ENCODE measurements at regions not wholly inside any gene's neighbourhood (a gene's known extent, or its start where the extent isn't known, plus 50 kb on each side); places are given as distances from the start of the nearest gene placed in this dataset.

DNA sequence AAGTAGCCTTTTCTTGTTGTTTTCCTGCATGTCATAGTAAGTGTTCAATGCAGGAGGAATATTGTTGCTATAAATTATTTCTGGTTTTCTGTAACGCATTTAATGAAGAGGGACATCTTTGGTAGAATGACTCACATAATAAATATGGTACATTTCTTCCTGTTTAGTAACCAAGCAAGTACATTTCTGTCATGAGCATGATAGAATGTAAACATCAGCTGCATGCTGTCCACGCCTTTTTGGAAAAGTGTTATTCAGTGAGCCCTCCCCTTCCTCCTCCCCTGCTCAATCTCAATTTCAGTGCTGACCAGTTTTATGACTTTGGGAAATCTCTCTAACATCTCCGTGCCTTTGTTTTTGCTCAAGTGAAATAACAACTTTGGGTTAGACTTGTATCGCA lies 664.0 kb downstream of the XPNPEP1 start:
- H3K4me3 ChIP-seq (ENCODE audit: low read depth, low read length), result no peak overlapping the region
- peak; percentile 12 for DNase-seq (ENCODE audit: low read depth, low spot score)
- TF ChIP-seq, protein P1, sequence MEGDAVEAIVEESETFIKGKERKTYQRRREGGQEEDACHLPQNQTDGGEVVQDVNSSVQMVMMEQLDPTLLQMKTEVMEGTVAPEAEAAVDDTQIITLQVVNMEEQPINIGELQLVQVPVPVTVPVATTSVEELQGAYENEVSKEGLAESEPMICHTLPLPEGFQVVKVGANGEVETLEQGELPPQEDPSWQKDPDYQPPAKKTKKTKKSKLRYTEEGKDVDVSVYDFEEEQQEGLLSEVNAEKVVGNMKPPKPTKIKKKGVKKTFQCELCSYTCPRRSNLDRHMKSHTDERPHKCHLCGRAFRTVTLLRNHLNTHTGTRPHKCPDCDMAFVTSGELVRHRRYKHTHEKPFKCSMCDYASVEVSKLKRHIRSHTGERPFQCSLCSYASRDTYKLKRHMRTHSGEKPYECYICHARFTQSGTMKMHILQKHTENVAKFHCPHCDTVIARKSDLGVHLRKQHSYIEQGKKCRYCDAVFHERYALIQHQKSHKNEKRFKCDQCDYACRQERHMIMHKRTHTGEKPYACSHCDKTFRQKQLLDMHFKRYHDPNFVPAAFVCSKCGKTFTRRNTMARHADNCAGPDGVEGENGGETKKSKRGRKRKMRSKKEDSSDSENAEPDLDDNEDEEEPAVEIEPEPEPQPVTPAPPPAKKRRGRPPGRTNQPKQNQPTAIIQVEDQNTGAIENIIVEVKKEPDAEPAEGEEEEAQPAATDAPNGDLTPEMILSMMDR (IDR thresholded peaks at IDR 0.05; ENCODE audit: insufficient read depth, low read length, missing control alignments), result no peak
- CTCF ChIA-PET, result no interaction called here
- POLR2A ChIA-PET, result no interaction called here

DNA sequence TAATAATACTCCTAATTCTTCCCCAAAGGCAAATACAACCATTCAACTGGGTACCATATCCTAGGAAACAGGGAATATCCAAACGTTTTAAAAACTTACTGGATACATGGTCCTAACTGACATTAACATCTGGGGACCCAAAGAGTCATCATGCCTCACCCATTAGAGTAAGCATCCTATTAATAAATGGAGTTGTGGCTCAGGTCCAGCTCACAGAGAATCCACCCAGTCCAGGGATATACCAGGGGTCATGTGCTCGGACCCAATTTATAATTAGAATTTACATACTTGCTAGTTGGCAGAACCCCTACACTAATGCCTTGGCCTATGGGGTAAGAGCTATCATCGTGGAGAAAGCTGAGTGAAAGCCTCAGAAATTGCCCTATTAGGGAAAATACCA lies 670.0 kb downstream of the XPNPEP1 start:
- ChIA-PET POLR2A (no interaction called here), CTCF (no interaction called here)
- TF ChIP-seq, protein P1 (IDR thresholded peaks at IDR 0.05; ENCODE audit: insufficient read depth, low read length, missing control alignments), result no peak
- no peak overlapping the region for H3K4me3 ChIP-seq (ENCODE audit: low read depth, low read length)
- no peak for DNase-seq (ENCODE audit: low read depth, low spot score)

DNA sequence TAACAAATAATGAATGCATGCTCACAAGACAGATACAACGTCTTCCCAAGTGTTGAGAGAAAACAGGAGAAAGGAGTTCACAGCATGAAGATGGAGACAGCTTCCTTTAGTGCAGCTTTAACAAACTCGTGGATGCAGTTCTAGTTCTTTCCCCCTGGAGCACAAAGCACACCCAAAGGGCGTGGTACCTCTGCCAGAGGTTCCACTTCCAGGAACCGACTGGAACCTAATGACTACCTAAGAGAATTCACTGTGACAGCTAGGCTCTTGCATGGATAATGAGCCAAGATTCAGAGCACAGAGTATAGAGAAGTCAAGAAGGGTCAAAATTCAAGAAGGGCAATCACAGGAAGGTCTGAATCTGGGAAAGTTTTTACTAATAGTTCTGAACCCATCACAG lies 673.2 kb downstream of the XPNPEP1 start:
- no peak overlapping the region for H3K4me3 ChIP-seq (ENCODE audit: low read depth, low read length)
- ChIA-PET POLR2A (no interaction called here), CTCF (no interaction called here)
- TF ChIP-seq, protein P1 (IDR thresholded peaks at IDR 0.05; ENCODE audit: insufficient read depth, low read length, missing control alignments), result no peak
- no peak for DNase-seq (ENCODE audit: low read depth, low spot score)

DNA sequence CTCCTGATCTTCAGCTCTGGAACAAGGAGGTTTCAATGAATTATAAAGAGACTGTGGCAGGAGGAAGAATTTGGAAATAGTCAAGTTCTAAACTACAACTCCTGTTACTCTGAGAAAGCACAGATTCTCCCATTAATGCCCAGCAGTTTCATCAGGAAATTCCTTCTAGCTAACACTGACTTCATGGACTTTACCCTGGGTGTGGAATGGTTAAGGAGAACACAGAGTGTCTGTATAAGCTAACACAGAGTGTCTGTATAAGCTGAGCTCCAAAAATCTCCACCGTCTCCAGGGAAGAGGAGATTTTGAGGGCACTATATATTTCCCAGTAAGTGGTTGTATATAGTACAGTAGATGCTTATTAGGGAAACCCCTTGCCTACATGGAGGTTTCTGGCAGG lies 675.5 kb downstream of the XPNPEP1 start:
- no peak for DNase-seq (ENCODE audit: low read depth, low spot score)
- ChIA-PET POLR2A (no interaction called here), CTCF (no interaction called here)
- TF ChIP-seq, protein P1 (IDR thresholded peaks at IDR 0.05; ENCODE audit: insufficient read depth, low read length, missing control alignments), result no peak
- H3K4me3 ChIP-seq (ENCODE audit: low read depth, low read length), result no peak overlapping the region

DNA sequence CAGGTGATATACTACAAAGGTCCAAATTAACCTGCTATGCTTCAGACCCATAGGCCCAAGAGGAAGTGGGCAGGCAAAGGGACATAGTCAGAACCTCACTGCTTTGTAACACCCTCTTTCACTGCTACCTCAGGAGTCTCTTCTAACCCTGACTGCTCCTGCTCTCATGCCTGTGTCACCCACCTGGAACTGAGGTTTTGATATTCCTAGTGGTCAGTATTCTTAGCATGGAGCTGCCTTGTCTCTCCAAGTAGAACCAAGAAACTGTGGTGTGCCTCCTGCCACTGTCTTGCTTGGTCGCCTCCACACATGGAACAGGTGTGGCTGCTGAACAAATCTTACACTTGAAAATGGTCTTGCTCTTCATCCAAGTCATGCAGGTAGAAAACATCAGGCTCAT lies 677.5 kb downstream of the XPNPEP1 start:
- CTCF ChIA-PET, result no interaction called here
- no peak overlapping the region for H3K4me3 ChIP-seq (ENCODE audit: low read depth, low read length)
- DNase-seq (ENCODE audit: low read depth, low spot score), result no peak
- POLR2A ChIA-PET, result no interaction called here
- TF ChIP-seq, protein P1 (IDR thresholded peaks at IDR 0.05; ENCODE audit: insufficient read depth, low read length, missing control alignments), result no peak

DNA sequence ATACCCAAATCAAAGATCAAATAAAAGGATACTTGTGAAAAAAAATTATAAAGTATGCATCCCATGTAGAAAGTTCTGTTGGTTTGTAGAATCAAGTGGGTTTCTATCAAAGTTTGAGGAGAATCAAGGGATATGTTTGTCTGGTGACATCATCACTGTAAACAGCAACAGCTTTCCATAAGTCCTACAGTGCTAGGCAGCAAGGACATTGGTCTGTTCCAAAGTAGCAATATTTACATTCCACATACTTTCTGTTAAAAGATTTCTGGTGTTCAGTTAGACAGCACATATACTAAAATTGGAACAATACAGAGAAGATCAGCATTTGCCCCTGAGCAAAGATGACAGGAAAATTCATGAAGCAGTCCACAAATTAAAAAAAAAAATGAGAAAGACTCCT lies 683.9 kb downstream of the XPNPEP1 start:
- ChIA-PET CTCF (no interaction called here), POLR2A (no interaction called here)
- DNase-seq (ENCODE audit: low read depth, low spot score), result no peak
- H3K4me3 ChIP-seq (ENCODE audit: low read depth, low read length), result no peak overlapping the region
- TF ChIP-seq, protein P1 (IDR thresholded peaks at IDR 0.05; ENCODE audit: insufficient read depth, low read length, missing control alignments), result no peak

Data from AG04449 (cell line).